NCI-H345 treated with DMSO at 0.1 percent for 48 hours (cell line): ENCODE measurements at regions not wholly inside any gene's neighbourhood (a gene's known extent, or its start where the extent isn't known, plus 50 kb on each side); places are given as distances from the start of the nearest gene placed in this dataset.
"Not testable (repeated sequence)": the region's sequence is repeated elsewhere in the genome, so short reads cannot be mapped to it uniquely, and the experiment has no call there.

Source experiments
- DNase-seq: peaks from one replicate; lab custom pipeline; 2025; ENCODE audit not compliant: unreplicated experiment; lab: John Stamatoyannopoulos, UW

DNA sequence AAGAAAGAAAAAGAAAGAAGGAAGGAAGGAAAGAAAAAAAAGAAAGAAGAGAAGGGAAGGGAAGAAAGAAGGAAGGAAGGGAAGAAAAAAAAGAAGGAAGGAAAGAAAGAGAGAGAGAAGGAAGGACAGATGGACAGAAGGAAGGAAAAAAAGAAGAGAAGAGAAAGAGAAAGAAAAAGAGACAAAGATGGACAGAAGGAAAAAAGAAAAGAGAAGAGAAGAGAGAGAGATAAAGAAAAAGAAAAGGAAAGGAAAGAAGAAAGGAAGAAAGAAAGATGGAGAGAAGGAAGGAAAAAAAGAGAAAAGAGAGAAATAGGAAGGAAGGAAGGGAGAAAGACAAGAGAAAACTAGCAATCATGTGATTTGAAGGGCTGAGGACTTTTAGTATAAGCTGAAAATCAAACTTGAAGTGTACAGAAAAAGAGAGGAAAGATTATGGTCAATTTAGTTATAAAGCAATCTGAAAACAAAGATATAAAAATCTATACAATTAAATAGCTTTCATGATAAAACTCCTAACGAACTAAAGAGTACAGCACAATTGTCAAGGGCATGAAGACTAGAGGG, 115.3 kb downstream of the LTN1 start:
- no peak for DNase-seq

DNA sequence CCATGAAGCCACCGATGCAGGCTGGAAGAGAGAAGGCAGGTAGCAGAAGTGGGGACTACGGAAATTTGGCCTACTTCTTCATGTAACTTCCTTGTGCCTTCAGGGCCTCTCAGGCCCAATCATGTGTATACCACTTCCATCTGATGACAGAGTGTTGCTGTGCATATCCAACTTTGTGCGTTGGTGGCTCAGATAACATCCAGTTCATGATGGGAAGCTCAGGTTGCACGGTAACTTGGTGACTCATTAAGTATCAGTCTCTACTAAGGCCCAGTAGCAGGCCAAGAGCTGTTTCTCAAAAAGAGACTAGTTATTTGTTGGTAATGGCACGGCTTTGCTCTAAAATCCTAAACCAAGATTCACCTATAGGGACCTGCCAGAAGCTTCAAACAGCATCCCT, 117.6 kb downstream of the LTN1 start:
- no peak for DNase-seq

DNA sequence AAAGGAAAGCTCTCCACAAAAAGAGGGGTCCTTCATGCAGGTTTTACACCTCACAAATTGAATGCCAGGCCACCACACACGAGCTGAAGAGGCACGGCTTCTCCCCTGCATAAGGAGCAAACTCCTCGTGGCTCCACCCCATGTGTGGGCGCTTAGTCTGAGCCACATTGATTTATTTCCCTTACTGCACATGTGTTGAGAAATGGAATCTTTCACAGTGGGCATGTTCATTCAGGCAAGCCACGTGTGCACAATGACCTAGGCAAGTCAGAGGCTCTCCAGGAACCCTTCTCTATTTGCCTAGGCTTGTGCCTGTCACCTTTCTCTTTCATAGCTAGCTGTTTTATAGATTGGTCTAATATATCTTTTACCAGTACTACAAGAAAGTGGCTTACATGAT, 120.5 kb downstream of the LTN1 start:
- DNase-seq = no peak

DNA sequence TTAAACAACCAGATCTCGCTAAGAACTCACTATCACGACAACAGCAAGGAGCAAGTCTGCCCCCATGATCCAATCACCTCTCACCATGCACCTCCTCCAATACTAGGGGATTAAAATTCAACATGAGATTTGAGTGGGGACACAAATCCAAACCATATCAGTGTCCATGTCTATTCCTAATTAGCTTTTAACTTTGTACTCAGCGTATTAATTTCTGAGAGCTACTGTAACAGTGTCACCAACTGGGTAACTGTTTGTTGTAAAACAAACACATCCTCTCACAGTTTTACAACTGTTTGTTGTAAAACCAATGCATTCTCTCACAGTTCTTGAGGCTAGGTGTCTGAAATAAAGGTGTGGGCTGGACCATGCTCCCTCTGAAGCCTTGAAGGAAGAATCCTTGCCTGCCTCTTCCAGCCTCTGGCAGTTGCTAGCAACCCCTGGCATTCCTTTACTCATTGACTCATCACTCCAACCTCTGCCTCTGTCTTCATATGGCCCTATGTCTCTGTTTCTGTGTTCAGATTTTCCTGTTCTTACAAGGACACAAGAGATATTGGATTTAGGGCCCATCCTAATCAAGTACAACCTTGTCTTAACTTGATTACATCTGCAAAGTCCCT, 121.2 kb downstream of the LTN1 start:
- DNase-seq = no peak

DNA sequence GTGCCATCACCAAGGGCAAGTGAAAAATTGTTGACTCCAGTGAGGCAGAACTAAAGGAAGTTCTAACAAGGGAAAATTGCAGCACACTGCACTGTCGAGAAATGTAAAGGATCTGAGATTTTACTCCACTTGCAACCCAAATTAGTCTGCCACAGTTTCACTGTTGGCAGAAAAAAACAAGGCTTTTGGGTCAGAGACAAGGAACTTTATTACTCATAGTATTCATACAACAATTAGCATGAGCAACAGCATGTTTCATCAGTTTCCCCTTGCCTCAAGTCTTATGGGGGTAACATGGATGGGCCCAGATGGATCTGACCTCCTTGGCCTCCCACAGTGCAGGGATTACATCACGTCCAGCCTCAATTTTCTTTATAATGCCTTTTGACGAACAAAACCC, 125.3 kb downstream of the LTN1 start:
- no peak for DNase-seq

DNA sequence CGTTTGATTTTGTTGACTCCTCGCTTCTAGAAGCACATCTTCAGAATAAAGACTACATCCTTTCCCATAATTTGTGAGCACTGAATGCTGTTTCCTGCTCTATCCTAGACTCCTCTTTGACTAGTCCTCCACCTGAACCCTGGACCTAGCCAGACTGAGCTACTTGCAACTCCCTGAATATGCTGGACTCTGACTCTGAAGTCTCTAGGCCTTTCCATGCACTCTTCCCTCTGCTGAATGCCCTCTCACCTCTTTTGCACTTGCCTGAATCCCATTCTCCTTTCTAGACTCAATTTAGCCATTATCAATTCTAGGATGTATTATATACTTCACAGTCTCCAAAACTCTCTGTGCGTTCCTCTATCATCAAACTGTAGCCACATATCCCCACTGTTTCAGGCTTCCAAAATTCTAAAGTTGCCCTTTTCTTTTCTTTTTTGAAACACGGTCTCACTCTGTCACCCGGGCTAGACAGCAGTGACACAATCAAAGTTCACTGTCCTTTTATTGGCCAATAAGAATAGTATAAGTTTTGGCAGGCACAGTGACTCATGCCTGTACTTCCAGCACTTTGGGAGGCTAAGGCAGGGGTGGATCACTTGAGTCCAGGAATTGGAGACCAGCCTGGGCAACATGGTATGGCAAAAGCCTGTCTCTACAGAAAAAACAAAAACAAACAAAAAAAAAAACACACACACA, 127.0 kb downstream of the LTN1 start:
- no peak for DNase-seq

DNA sequence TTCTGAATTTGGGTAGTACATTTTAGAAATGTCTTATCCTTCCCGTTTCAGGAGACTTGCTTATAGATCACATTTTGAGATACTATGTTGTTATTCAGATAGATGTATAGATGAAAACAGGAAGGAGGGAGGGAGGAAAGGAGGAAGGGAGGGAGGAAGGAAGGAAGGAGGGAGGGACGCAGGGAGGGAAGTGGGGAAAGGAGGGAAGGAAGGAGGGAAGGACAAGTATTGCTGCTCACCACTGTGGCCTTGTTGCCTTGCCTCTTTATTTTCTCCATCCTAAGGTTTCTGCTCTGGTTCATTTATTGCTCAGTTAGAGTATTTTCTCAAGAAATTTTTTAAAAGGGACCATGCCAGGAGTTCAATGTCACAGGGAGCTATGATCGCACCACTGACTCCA, 134.3 kb downstream of the LTN1 start:
- DNase-seq = no peak

DNA sequence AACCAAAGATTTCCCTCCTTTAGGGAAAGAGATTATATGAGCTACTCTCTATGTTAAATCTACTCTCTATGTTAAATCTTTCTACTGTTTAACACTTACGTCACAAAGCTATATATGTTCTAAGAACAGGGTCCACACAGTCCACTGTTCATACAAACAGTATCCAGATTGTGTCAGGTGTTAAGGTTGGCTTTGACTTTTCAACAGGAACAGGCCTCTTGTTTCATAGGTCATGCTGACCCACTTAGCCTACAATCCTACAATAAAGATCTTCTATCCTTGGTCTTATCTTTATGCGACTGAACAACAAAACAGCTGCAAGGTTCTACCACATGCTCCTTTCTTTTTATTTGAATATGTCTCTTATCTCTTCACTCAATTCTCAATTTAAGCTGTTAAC, 134.9 kb downstream of the LTN1 start:
- DNase-seq = no peak

DNA sequence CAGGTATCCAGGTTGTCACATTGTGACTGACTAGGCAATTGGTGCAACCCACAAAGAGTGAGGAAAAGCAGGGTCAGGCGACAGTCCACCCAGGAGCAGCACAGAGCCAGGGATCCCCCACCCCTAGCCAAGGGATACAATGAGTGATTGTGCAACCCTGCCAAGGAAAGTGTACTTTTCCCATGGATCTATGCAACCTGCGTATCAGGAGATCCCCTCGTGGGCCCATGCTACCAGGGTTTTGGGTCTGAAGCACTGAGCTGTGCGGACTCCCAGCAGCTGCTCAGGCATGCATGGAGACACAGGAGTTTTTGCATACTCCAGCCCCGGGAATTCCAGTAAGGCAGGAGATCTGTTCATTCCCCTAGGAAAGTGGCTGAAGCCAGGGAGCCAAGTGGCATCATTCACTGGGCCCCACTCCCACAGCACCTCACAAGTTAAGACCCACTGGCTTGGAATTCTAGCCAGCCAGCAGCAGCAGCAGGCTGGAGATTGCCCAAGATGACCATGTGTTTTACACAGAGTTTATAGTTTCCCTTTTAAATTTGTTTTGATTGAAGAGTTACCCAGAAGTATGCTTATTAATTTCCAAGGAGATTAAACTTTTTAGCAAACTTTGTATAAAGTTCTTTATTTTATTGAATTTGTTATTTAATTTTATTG, 136.0 kb downstream of the LTN1 start:
- no peak for DNase-seq

DNA sequence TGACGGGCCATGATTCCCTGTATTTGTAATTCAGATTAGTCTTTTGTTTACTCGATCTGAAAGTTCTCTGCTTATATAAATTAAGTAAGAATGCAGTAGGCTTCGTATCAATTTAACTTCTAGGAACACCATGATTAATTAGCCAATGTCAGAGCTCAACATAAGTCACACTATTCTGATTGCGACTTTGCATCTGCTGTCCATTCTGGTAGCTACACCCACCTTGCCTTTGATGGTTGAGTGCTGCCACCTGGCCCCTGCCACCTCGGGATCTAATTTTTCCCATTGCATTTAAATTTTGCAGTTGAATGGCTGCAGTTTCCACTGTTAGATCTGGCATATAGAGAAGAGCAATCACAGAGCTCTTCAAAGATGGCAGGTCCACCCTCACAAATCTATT, 140.0 kb downstream of the LTN1 start:
- DNase-seq = no peak

DNA sequence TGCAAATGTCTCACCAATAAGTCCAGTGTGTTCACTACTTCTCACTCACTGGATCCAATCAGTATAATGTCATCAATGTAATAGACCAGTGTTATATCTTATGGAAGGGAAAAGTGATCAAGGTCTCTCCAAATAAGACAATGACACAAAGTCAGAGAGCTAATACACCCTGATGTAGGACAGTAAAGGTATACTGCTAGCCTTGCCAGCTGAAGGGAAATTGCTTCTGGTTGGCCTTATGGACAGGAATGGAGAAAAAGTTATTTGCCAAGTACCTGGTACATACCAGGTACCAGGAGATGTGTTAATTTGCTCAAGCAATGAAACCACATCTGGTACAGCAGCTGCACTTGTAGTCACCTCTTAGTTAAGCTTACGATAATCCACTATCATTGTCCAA, 141.0 kb downstream of the LTN1 start:
- no peak for DNase-seq

DNA sequence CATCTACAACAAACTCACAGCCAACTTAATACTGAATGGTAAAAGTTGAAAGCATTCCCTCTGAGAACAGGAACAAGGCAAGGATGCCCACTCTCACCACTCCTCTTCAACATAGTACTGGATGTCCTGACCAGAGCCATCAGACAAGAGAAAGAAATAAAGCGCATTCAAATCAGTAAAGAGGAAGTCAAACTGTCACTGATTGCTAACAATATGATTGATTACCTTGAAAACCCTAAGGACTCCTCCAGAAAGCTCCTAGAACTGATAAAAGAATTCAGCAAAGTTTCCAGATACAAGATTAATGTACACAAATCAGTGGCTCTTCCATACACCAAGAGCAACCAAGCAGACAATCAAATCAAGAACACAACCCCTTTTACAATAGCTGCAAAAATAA, 153.4 kb downstream of the LTN1 start:
- DNase-seq = not testable (repeated sequence)

DNA sequence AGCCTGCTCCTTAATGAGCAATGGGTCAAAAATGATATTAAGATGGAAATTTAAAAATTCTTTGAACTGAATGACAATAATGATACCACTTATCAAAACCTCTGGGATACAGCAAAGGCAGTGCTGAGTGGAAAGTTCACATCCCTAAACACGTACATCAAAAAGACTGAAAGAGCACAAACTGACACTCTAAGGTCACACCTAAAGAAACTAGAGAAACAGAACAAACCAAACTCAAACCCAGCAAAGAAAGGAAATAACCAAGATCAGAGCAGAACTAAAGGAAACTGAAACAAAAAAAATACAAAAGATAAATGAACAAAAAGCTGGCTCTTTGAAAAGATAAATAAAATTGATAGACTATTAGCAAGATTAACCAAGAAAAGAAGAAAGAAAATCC, 155.3 kb downstream of the LTN1 start:
- DNase-seq = not testable (repeated sequence)

DNA sequence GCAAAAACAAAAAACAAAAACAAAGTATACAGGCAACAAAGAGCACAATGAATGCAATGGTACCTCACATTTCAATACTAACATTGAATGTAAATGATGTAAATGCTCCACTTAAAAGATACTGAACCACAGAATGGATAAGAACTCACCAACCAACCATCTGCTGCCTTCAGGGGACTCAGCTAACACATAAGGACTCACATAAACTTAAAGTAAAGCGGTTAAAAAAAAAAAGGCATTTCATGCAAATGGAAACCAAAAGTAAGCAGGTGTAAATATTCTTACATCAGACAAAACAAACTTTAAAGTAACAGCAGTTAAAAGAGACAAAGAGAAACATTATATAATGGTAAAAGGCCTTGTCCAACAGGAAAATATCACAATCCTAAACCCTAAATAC, 156.1 kb downstream of the LTN1 start:
- DNase-seq = not testable (repeated sequence)

DNA sequence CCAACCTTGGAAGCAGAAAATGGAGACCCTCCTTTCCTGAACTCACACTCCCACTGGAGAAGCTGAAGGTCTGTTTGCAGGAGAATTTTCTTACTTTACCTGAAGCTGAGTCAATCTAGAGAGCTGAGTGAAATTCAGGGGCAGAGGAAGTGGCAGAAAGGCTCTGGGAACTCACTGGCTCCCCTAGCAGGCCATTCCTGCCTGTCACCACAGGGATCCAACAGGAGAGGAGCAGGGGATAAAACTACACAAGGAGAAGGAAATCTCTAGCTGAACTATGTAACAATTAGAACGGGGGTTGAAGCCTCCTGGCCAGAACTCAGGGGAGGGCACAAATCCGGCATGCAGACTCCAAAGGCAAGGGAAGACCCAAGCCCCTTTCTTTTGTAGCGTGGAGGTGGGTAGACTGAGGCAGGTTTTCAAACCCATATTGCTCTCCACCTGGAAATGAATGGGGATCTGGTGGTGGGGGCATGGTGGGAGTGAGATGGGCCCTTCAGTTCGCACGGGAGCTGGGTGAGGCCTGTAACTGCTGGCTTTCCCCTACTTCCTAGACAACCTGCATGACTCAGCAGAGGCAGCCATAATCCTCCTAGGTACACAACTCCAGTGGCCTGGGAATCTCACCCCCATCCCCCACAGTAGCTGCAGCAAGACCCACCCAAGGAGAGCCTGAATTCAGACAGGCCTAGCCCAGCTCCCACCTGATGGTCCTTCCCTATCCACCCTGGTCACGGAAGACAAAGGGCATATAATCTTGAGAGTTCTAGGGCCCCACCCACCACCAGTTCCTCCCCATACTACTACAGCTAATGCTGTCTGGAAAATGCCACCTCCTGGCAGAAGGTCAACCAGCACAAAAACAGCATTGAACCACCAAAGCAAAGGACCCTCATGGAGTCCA, 158.1 kb downstream of the LTN1 start:
- no peak for DNase-seq

DNA sequence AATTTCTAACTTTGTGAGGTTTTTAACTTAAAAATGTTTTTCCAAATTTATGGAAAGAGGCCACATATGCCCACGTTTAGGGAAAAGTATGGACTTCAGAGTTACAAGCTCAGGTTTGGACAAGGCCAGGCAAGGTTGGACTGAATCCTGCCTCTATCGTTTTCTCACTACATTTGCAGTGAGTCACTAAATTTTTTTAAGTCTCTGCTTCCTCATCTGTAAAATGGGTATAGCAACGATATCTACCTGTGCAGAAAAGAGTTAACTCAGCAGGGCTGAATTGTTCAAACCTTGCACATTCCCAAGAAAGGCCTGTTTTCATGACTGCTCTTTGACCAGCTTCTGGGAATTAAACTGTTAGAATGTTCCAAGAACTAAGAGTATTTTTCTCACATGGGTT, 159.1 kb downstream of the LTN1 start:
- DNase-seq = no peak

DNA sequence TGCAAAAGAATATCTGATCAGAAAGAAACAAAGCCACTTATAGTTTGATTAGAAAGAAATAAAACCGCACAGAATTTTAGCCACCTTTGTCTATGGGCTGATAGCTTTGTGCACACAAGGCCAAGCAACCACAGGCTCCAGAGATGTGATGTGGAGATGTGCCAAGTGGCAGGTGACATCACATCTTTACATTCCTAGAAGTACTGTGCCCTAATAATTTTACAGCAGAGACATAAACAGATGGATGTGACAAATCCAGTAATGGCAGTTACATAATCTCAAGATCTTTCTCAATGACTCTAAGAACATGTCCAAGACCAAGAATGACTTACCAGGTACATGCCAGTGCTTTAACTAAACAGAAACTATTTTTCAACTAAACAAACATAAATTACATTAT, 159.5 kb downstream of the LTN1 start:
- no peak for DNase-seq

DNA sequence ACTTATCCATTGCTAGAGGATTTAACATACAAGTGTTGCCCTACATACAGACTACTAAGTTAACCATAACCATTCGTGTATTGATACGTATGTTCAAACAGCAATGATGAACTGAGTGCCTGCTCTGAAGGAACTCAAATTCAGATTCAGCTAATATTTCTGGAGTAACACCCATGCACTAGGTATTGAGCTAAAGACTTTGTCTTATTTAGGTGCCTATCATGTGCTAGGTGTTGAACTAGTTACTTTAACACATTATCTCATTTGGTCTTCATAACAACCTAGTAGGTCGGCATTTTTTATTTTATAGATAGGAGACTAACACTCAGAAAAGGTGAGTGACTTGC, 160.0 kb downstream of the LTN1 start:
- no peak for DNase-seq

DNA sequence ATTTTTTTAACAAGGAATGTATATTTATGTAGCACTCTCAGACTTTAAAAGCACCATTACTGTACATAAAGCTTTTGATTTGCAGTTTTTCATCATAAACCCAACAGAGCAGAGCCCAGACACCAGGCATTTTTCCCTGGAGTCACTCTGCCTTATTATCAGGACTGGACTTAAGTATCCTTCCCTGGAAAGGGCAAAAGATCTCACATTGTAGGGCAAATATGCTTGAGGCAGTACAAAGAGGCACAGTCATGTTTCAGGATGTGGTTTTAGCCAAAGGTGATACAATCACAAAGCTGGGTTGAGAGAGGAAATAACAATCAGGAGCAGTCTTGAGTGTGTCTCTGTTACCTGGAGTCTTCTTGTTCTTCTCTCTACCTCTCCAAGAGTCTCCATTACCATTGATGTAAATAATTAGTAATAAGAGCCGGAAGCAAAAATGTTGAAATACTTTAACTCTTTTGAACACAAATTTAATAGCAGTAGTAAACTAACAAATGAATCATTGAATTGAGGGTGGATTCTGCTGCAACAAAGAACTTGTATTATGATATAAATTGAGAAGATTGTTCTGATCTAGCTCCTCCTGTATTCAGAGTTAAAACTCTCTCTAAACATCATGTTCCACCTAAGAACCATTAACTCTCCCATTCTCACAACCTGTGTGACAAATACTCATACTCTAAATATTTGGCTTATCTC, 160.5 kb downstream of the LTN1 start:
- no peak for DNase-seq

DNA sequence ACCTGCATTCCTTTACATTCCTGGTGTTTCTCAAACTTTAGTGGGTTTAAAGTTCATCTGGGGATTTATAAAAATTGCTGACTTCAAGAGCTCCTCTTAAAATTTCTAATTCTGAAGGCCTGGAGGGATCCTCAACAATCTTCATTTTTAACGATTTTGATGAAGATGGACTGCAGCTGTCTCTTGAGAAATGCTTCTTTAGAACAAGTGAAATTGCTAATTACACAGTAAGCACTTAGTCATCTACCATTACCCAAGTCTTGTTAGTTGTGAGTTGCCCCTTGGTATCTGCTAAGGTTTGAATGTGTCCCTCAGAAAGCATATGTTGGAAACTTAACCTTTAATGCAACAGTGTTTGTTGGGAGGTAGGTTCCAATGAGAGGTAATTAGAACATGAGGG, 163.7 kb downstream of the LTN1 start:
- no peak for DNase-seq

DNA sequence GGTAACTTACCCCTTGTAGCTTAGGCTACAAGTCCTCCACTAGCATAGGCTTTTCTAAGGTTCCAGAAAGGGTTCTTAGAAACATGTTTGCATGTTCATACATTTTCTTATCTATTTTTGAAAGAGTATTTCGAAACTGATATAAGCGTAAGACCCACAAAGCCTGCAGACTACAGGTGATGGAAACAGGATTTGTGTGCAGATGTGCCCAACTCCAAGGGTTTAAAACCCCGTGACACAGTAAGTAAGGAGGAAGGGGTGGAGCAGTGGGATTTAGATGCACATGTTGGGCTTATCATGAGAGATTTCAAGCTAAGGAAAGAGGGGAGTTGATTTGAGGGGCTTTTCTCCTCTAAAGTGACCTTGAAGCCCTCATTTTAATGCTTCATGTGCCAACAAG, 164.7 kb downstream of the LTN1 start:
- no peak for DNase-seq
